Peyer's patch (tissue), 4 donors: ENCODE measurements at regions not wholly inside any gene's neighbourhood (a gene's known extent, or its start where the extent isn't known, plus 50 kb on each side); places are given as distances from the start of the nearest gene placed in this dataset.

Experiments used
- DNase-seq, 3 donors: peaks; one replicate each; pipeline ENCODE4 v3.0.0-alpha.2; 2017 to 2019
- H3K27ac ChIP-seq, 4 donors: fragments of 200-600 bp; sonication (generic); one replicate each; pipeline ENCODE4 v1.5.1; 2016 to 2019
- H3K27me3 ChIP-seq, 2 donors: fragments of 200-600 bp; sonication (generic); one replicate each; pipeline ENCODE4 v1.5.1; 2019
- H3K36me3 ChIP-seq, 3 donors: fragments of 200-600 bp; sonication (generic); one replicate each; pipeline ENCODE4 v1.5.1; 2016 to 2019
- H3K4me1 ChIP-seq, 4 donors: fragments of 200-600 bp; sonication (generic); one replicate each; pipeline ENCODE4 v1.5.1; 2016 to 2019
- H3K4me3 ChIP-seq, 4 donors: fragments of 200-600 bp; sonication (generic); 1 replicate in 3 of 4; 2 replicates in 1 of 4; pipeline ENCODE4 v1.5.1; 2016 to 2019; ENCODE audit warnings: mild to moderate bottlenecking in 1 of 4
- H3K9me3 ChIP-seq, 4 donors: fragments of 200-600 bp; sonication (generic); one replicate each; pipeline ENCODE4 v1.5.1; 2016 to 2019; ENCODE audit warnings: mild to moderate bottlenecking in 1 of 4
- POLR2A ChIP-seq, 2 donors: fragments of 450-650 bp; IDR thresholded peaks; one replicate each; pipeline ENCODE4 v1.5.1; 2017; ENCODE audit warnings: antibody characterized with exemption in 2 of 2, mild to moderate bottlenecking in 2 of 2, moderate library complexity in 2 of 2
- TF ChIP-seq, protein P1 (sequence below), 6 experiments: fragments of 450-650 bp in 4 of 6; fragments of 200-600 bp in 2 of 6; sonication (generic) in 1 of 6; IDR thresholded peaks; one replicate each; pipeline ENCODE4 v1.5.1; 2017 to 2019; ENCODE audit warnings: antibody characterized with exemption in 6 of 6, mild to moderate bottlenecking in 3 of 6, moderate library complexity in 1 of 6

DNA sequence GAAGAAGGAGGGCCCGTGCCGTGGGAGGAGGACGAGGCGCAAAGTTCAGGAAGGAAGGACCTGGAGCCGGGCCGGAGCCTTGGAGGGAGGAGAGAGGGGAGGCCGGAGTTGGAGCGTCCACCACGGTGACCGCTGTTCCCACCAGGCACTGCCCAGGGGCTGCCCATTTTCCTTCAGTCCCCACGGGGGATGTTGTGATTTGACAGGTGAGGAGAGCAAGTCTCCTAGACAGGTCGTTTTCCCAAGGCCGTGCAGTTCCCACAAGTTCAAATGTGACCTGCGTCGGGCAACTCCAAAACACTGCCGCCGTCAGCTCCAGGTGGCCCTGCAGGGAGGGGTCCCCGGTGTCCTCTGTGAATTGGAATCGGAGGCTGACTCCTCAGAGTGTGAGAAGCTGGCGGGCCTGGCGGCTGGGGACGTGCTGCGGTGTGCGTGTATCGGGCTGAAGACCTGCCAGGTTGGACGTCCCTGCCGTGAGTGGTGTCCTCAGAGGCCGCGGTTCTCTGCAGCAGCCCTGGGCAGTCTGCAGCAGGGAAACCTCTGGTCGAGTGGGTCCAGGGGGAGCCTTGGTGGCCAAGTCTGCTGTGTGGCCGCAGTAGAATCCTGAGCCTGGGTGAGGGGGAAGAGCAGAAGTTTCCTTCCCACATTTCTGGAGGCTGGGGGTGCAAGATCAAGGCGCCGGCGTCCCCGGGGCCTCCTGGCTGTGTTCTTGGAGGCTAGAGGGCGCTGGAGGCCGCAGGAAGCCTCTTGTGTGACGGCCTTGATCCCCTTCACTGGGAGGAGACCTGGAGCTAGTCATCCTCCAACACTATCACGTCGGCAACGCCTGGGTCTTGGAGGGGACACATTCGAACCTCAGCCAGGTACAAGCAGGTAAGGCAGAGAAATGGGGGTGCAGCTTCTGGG is 115.1 kb upstream of the FRMD1 start:
- Histone ChIP-seq H3K27ac (no peak overlapping the region), H3K36me3 (no peaks in the 10 kb centered on the region), H3K27me3 (no peaks in the 10 kb centered on the region), H3K9me3 (no peaks in the 10 kb centered on the region), H3K4me3 (no peak overlapping the region), H3K4me1 (peaks cover 0 to 9% (median 0%) of the 10 kb centered on the region in 4 donors)
- DNase-seq, result peak in 2 of 3 donors; percentile 22 to 44
- TF ChIP-seq POLR2A (IDR thresholded peaks at IDR 0.05), result no peak
- TF ChIP-seq, protein P1, sequence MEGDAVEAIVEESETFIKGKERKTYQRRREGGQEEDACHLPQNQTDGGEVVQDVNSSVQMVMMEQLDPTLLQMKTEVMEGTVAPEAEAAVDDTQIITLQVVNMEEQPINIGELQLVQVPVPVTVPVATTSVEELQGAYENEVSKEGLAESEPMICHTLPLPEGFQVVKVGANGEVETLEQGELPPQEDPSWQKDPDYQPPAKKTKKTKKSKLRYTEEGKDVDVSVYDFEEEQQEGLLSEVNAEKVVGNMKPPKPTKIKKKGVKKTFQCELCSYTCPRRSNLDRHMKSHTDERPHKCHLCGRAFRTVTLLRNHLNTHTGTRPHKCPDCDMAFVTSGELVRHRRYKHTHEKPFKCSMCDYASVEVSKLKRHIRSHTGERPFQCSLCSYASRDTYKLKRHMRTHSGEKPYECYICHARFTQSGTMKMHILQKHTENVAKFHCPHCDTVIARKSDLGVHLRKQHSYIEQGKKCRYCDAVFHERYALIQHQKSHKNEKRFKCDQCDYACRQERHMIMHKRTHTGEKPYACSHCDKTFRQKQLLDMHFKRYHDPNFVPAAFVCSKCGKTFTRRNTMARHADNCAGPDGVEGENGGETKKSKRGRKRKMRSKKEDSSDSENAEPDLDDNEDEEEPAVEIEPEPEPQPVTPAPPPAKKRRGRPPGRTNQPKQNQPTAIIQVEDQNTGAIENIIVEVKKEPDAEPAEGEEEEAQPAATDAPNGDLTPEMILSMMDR (IDR thresholded peaks at IDR 0.05), result no peak

DNA sequence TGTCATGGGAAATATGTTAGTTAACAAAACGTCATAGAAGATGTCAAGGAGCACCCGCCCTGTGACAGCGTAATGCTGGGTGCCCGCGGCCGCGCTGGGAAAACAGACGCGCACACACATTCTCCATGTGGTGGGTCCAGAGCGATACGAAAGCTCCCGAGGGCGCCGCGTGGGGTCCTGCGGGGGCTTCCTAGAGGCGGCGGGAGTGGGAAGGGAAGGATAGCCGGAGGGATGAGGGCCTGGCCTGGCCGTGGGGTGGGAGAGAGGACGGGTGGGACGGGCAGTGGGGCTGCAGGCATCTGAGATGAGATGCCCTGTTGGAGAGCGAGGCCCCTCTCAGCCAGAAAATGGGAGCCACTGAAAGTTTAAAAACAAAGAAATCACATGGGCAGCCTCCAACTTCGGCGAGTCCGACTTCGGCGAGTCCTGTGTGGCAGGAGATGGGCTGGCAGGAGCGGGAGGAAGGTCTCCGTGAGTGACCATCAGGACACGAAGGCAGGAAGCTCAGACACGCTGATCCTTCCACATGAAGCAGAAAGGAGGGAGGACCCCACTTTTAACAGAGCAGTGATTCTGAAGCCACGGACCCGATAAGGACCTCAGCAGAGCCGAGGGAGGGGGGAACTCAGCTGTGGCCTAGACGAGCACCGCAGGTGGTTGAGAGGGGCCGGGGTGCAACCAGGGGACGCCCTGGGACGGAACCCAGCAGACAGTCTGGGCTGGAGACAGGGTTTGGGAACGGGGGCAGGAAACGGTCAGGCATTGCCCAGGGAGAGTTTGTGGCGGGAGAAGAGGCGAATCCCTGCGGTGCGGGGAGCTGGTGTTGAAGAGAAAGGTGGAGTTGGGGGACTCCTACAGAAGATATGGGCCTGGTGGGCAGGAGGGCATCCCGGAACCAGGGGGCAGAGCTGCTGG is 114.1 kb upstream of the FRMD1 start:
- Histone ChIP-seq H3K4me1 (peaks cover 0 to 9% (median 0%) of the 10 kb centered on the region in 4 donors), H3K9me3 (no peaks in the 10 kb centered on the region), H3K27me3 (no peaks in the 10 kb centered on the region), H3K27ac (no peak overlapping the region), H3K4me3 (no peak overlapping the region), H3K36me3 (no peaks in the 10 kb centered on the region)
- DNase-seq, result peak in 2 of 3 donors; percentile 29 to 33
- no peak for TF ChIP-seq POLR2A (IDR thresholded peaks at IDR 0.05)
- TF ChIP-seq, protein P1 (IDR thresholded peaks at IDR 0.05), result no peak

GRCh38 chr6:168192195-168192900 is 113.3 kb upstream of the FRMD1 start:
- H3K27ac ChIP-seq, result no peak overlapping the region
- peaks cover 0 to 9% (median 0%) of the 10 kb centered on the region in 4 donors for H3K4me1 ChIP-seq
- H3K4me3 ChIP-seq, result no peak overlapping the region
- H3K9me3 ChIP-seq, result no peaks in the 10 kb centered on the region
- TF ChIP-seq, protein P1 (IDR thresholded peaks at IDR 0.05), result no peak
- DNase-seq, result peak in 2 of 3 donors; percentile 29 to 40
- no peaks in the 10 kb centered on the region for H3K36me3 ChIP-seq
- H3K27me3 ChIP-seq, result no peaks in the 10 kb centered on the region

DNA sequence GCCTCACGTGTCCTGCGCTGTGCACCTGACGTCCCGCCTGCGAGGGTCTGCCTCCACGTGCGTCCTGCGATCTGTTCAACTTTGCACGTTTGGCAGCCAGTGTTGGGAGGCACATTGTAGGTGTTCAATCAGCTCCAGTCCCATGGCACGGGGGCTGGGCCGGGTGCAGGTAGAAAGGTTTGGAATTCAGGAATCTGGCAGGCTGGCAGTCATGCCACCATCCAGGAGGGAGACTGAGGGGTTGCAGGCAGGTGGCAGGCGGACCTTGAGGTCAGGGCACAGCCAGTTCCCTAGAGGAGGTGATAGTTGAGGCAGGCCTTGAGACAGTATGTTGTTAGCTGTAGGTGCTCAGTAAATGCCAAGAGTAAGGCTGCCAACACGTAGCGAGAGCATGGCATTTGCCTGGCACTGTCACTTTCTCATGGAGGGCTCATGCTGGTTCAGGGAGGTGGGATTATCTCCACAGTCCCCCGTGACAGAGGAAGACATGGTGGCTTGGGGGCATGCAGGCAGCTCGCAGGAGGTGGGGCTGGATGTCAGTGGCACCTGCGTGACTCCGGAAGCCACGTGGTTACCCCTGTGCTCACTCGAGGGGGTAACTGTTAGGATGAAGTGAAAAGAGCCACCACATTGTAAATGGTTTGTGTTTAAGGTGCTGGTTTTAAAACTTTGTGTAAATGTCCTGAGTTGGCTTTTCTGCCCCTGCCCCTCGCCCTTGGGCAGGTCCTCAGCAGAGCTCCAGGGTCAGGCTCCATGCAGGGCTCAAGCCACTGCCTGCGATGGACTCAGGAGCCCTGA is 111.8 kb upstream of the FRMD1 start:
- H3K9me3 ChIP-seq, result no peaks in the 10 kb centered on the region
- H3K36me3 ChIP-seq, result no peaks in the 10 kb centered on the region
- H3K4me3 ChIP-seq, result no peak overlapping the region
- no peak overlapping the region for H3K27ac ChIP-seq
- no peaks in the 10 kb centered on the region for H3K4me1 ChIP-seq
- DNase-seq, result peak in 2 of 3 donors; percentile 34 to 36
- no peak for TF ChIP-seq POLR2A (IDR thresholded peaks at IDR 0.05)
- TF ChIP-seq, protein P1 (IDR thresholded peaks at IDR 0.05), result no peak
- no peaks in the 10 kb centered on the region for H3K27me3 ChIP-seq
